AG04450 (cell line): ENCODE measurements at regions not wholly inside any gene's neighbourhood (a gene's known extent, or its start where the extent isn't known, plus 50 kb on each side); places are given as distances from the start of the nearest gene placed in this dataset.

Source experiments
- CTCF ChIA-PET: fragments of 300-600, 350-600 bp; formaldehyde crosslinking; extraction: SDS; loops from one replicate; lab custom pipeline; 2022; ENCODE audit warnings: antibody characterized with exemption, inconsistent platforms; lab: Charles Lee
- POLR2A ChIA-PET: fragments of 350-600 bp; formaldehyde crosslinking; extraction: SDS; loops from one replicate; lab custom pipeline; 2021; ENCODE audit warnings: antibody characterized with exemption, inconsistent platforms; lab: Yijun Ruan, JAX
- DNase-seq: peaks from one replicate; pipeline ENCODE4 v3.0.0-alpha.2; 2011; ENCODE audit warnings: low read depth, low spot score
- H3K27ac ChIP-seq: one replicate; pipeline ENCODE4 v1.5.1; 2012; ENCODE audit warnings: low read depth, low read length, control low read depth
- H3K27me3 ChIP-seq: one replicate; pipeline ENCODE4 v1.6.0; 2012; ENCODE audit warnings: low read length; ENCODE audit not compliant: control insufficient read depth, insufficient read depth
- H3K4me3 ChIP-seq: 2 replicates; pipeline ENCODE4 v1.5.1; 2011; ENCODE audit warnings: mild to moderate bottlenecking, low read depth, low read length, control low read depth
- H3K9me3 ChIP-seq: 2 replicates; pipeline ENCODE4 v1.5.1; 2012; ENCODE audit warnings: low read length; ENCODE audit not compliant: control insufficient read depth, insufficient read depth
- TF ChIP-seq, protein P1 (sequence below): IDR thresholded peaks from 2 replicates; pipeline ENCODE4 v1.5.1; 2011; ENCODE audit warnings: low read depth, low read length, control low read depth, inconsistent platforms

GRCh38 chr2:173782681-173783080 is 182.5 kb downstream of the SP3 start:
- ChIA-PET CTCF (no interaction called here), POLR2A (no interaction called here)
- Histone ChIP-seq H3K9me3 (no peaks in the 10 kb centered on the region), H3K4me3 (no peak overlapping the region), H3K27ac (no peak overlapping the region), H3K27me3 (peaks cover 3% of the 10 kb centered on the region)
- TF ChIP-seq, protein P1, sequence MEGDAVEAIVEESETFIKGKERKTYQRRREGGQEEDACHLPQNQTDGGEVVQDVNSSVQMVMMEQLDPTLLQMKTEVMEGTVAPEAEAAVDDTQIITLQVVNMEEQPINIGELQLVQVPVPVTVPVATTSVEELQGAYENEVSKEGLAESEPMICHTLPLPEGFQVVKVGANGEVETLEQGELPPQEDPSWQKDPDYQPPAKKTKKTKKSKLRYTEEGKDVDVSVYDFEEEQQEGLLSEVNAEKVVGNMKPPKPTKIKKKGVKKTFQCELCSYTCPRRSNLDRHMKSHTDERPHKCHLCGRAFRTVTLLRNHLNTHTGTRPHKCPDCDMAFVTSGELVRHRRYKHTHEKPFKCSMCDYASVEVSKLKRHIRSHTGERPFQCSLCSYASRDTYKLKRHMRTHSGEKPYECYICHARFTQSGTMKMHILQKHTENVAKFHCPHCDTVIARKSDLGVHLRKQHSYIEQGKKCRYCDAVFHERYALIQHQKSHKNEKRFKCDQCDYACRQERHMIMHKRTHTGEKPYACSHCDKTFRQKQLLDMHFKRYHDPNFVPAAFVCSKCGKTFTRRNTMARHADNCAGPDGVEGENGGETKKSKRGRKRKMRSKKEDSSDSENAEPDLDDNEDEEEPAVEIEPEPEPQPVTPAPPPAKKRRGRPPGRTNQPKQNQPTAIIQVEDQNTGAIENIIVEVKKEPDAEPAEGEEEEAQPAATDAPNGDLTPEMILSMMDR, result no peak
- no peak for DNase-seq

GRCh38 chr2:173783382-173783781 is 181.8 kb downstream of the SP3 start:
- no peak for DNase-seq
- CTCF ChIA-PET, result no interaction called here
- POLR2A ChIA-PET, result no interaction called here

GRCh38 chr2:173785813-173786212 is 179.4 kb downstream of the SP3 start:
- Histone ChIP-seq H3K9me3 (no peaks in the 10 kb centered on the region), H3K27me3 (peaks cover 6% of the 10 kb centered on the region), H3K4me3 (no peak overlapping the region), H3K27ac (no peak overlapping the region)
- TF ChIP-seq, protein P1, result no peak
- no peak for DNase-seq
- ChIA-PET CTCF (no interaction called here), POLR2A (no interaction called here)

More at GRCh38 chr2:173783382-173783781, 181.8 kb downstream of the SP3 start:
- no peaks in the 10 kb centered on the region for H3K9me3 ChIP-seq
- peaks cover 3% of the 10 kb centered on the region for H3K27me3 ChIP-seq
- TF ChIP-seq, protein P1, result no peak
- no peak overlapping the region for H3K4me3 ChIP-seq
- H3K27ac ChIP-seq, result no peak overlapping the region

DNA sequence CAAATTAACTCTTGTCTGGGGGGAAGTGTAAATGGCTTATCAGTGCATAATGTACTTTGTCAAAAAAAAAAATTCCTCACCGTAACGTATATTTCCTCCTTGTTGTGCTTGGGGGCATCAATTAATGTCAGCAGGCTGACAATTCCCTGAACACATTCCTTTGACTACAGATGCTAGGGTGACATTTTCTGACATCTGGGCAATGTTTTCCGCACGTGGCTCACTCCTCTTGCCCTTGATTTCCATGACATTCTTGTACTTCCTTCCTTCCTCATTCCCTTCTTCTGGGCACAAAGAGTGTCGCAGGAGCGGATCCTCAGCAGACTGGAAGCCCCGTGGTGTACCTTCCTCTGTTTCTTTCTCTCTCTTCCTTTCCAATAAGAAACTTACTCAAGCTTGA is 173.7 kb downstream of the SP3 start:
- DNase-seq, result no peak
- TF ChIP-seq, protein P1, result no peak
- Histone ChIP-seq H3K9me3 (no peaks in the 10 kb centered on the region), H3K27ac (no peak overlapping the region), H3K27me3 (peaks cover 15% of the 10 kb centered on the region), H3K4me3 (no peak overlapping the region)
- CTCF ChIA-PET, result no interaction called here
- POLR2A ChIA-PET, result no interaction called here

GRCh38 chr2:173792166-173792565 is 173.0 kb downstream of the SP3 start:
- DNase-seq, result no peak
- Histone ChIP-seq H3K4me3 (no peak overlapping the region), H3K9me3 (no peaks in the 10 kb centered on the region), H3K27ac (no peak overlapping the region), H3K27me3 (peaks cover 17% of the 10 kb centered on the region)
- ChIA-PET POLR2A (no interaction called here), CTCF (no interaction called here)
- TF ChIP-seq, protein P1, result no peak
